ENCODE measurements at regions not wholly inside any gene's neighbourhood (a gene's known extent, or its start where the extent isn't known, plus 50 kb on each side); places are given as distances from the start of the nearest gene placed in this dataset.
A peak's percentile ranks its signal among the peaks of the same experiment; 100 is the strongest.

- in situ Hi-C loops (cut with HindIII; ENCODE audit: low pct_unique_long_range_greater_than_20kb, low sequenced_read_pairs) = no loop called here
- DNase-seq (ENCODE audit: low read depth, low spot score) = no peak
Observed at GRCh38 chr2:74751981-74752851, 81.7 kb upstream of the HK2 start.

GRCh38 chr2:74755386-74755785 lies 78.5 kb upstream of the HK2 start:
- DNase-seq (ENCODE audit: low read depth, low spot score) = no peak
- in situ Hi-C loops (cut with HindIII; ENCODE audit: low pct_unique_long_range_greater_than_20kb, low sequenced_read_pairs) = no loop called here

- in situ Hi-C loops (cut with HindIII; ENCODE audit: low pct_unique_long_range_greater_than_20kb, low sequenced_read_pairs) = no loop called here
- no peak for DNase-seq (ENCODE audit: low read depth, low spot score)
Observed at GRCh38 chr2:74756356-74756890, 77.5 kb upstream of the HK2 start.

- no peak for DNase-seq (ENCODE audit: low read depth, low spot score)
- in situ Hi-C loops (cut with HindIII; ENCODE audit: low pct_unique_long_range_greater_than_20kb, low sequenced_read_pairs) = no loop called here
Observed at GRCh38 chr2:74759986-74760385, 73.9 kb upstream of the HK2 start.

GRCh38 chr2:74760875-74761630 lies 72.9 kb upstream of the HK2 start:
- in situ Hi-C loops (cut with HindIII; ENCODE audit: low pct_unique_long_range_greater_than_20kb, low sequenced_read_pairs) = no loop called here

GRCh38 chr2:74762789-74763188 lies 71.1 kb upstream of the HK2 start:
- in situ Hi-C loops (cut with HindIII; ENCODE audit: low pct_unique_long_range_greater_than_20kb, low sequenced_read_pairs) = no loop called here

More at GRCh38 chr2:74760875-74761630, 72.9 kb upstream of the HK2 start:
- DNase-seq (ENCODE audit: low read depth, low spot score) = no peak

GRCh38 chr2:74763962-74764428 lies 69.9 kb upstream of the HK2 start:
- in situ Hi-C loops (cut with HindIII; ENCODE audit: low pct_unique_long_range_greater_than_20kb, low sequenced_read_pairs) = no loop called here
- DNase-seq (ENCODE audit: low read depth, low spot score) = no peak

More at GRCh38 chr2:74762789-74763188, 71.1 kb upstream of the HK2 start:
- peak; percentile 58 for DNase-seq (ENCODE audit: low read depth, low spot score)

GRCh38 chr2:74764429-74765272 lies 69.3 kb upstream of the HK2 start:
- no peak for DNase-seq (ENCODE audit: low read depth, low spot score)
- in situ Hi-C loops (cut with HindIII; ENCODE audit: low pct_unique_long_range_greater_than_20kb, low sequenced_read_pairs) = no loop called here

GRCh38 chr2:74766780-74767179 lies 67.1 kb upstream of the HK2 start:
- no peak for DNase-seq (ENCODE audit: low read depth, low spot score)
- in situ Hi-C loops (cut with HindIII; ENCODE audit: low pct_unique_long_range_greater_than_20kb, low sequenced_read_pairs) = no loop called here

- DNase-seq (ENCODE audit: low read depth, low spot score) = no peak
- in situ Hi-C loops (cut with HindIII; ENCODE audit: low pct_unique_long_range_greater_than_20kb, low sequenced_read_pairs) = no loop called here
Observed at GRCh38 chr2:74767618-74768017, 66.3 kb upstream of the HK2 start.

- no peak for DNase-seq (ENCODE audit: low read depth, low spot score)
- in situ Hi-C loops (cut with HindIII; ENCODE audit: low pct_unique_long_range_greater_than_20kb, low sequenced_read_pairs) = no loop called here
Observed at GRCh38 chr2:74768401-74768914, 65.5 kb upstream of the HK2 start.

GRCh38 chr2:74772046-74772445 lies 61.9 kb upstream of the HK2 start:
- DNase-seq (ENCODE audit: low read depth, low spot score) = no peak
- in situ Hi-C loops (cut with HindIII; ENCODE audit: low pct_unique_long_range_greater_than_20kb, low sequenced_read_pairs) = no loop called here

- in situ Hi-C loops (cut with HindIII; ENCODE audit: low pct_unique_long_range_greater_than_20kb, low sequenced_read_pairs) = no loop called here
- DNase-seq (ENCODE audit: low read depth, low spot score) = no peak
Observed at GRCh38 chr2:74777161-74777900, 56.6 kb upstream of the HK2 start.

GRCh38 chr2:74778381-74779264 lies 55.3 kb upstream of the HK2 start:
- DNase-seq (ENCODE audit: low read depth, low spot score) = peak; percentile 59
- in situ Hi-C loops (cut with HindIII; ENCODE audit: low pct_unique_long_range_greater_than_20kb, low sequenced_read_pairs) = no loop called here

GRCh38 chr2:74779265-74779558 lies 54.7 kb upstream of the HK2 start:
- DNase-seq (ENCODE audit: low read depth, low spot score) = no peak
- in situ Hi-C loops (cut with HindIII; ENCODE audit: low pct_unique_long_range_greater_than_20kb, low sequenced_read_pairs) = no loop called here

GRCh38 chr2:74779587-74780135 lies 54.3 kb upstream of the HK2 start:
- in situ Hi-C loops (cut with HindIII; ENCODE audit: low pct_unique_long_range_greater_than_20kb, low sequenced_read_pairs) = no loop called here
- DNase-seq (ENCODE audit: low read depth, low spot score) = no peak
